Calu3 (cell line): ENCODE measurements at regions not wholly inside any gene's neighbourhood (a gene's known extent, or its start where the extent isn't known, plus 50 kb on each side); places are given as distances from the start of the nearest gene placed in this dataset.

Source experiments
- BruUV-seq: library from RNA; stranded (reverse); fragments of 400-500 nt; replicated peaks from 2 replicates; lab custom pipeline; 2021; lab: Mats Ljungman, UMichigan
- CTCF ChIA-PET: fragments of 300-600 bp; sonication (Branson Sonifier 250); formaldehyde crosslinking; loops from one replicate; lab custom pipeline; 2022; ENCODE audit warnings: antibody characterized with exemption; lab: Charles Lee
- DNase-seq: peaks from one replicate; pipeline ENCODE4 v3.0.0; 2022
- H3K27ac Mint-ChIP-seq: one replicate; pipeline ENCODE4 v1.8.0; 2022; ENCODE audit warnings: mixed read lengths; ENCODE audit not compliant: unreplicated experiment
- H3K27me3 Mint-ChIP-seq: one replicate; pipeline ENCODE4 v1.8.0; 2022; ENCODE audit warnings: mixed read lengths; ENCODE audit not compliant: unreplicated experiment
- H3K36me3 Mint-ChIP-seq: one replicate; pipeline ENCODE4 v1.8.0; 2022; ENCODE audit warnings: mild to moderate bottlenecking, moderate library complexity, mixed read lengths; ENCODE audit not compliant: insufficient read depth, unreplicated experiment
- H3K4me1 Mint-ChIP-seq: one replicate; pipeline ENCODE4 v1.8.0; 2022; ENCODE audit warnings: mild to moderate bottlenecking, low read depth, mixed read lengths; ENCODE audit not compliant: unreplicated experiment
- H3K4me3 Mint-ChIP-seq: one replicate; pipeline ENCODE4 v1.8.0; 2022; ENCODE audit warnings: mild to moderate bottlenecking, low read depth, moderate library complexity, mixed read lengths; ENCODE audit not compliant: unreplicated experiment
- H3K9me3 Mint-ChIP-seq: one replicate; pipeline ENCODE4 v1.8.0; 2022; ENCODE audit warnings: low read depth, mixed read lengths; ENCODE audit not compliant: unreplicated experiment
- CTCF ChIP-seq: fragments of 200-600 bp; IDR thresholded peaks from one replicate; pipeline ENCODE4 v1.8.0; 2022; ENCODE audit warnings: antibody characterized with exemption; ENCODE audit not compliant: unreplicated experiment
- intact Hi-C: fragments of 100-400 bp; cut with micrococcal nuclease; formaldehyde crosslinking; loops from one replicate; pipeline ENCODE4 v1.10.0; 2022; ENCODE audit not compliant: unreplicated experiment

DNA sequence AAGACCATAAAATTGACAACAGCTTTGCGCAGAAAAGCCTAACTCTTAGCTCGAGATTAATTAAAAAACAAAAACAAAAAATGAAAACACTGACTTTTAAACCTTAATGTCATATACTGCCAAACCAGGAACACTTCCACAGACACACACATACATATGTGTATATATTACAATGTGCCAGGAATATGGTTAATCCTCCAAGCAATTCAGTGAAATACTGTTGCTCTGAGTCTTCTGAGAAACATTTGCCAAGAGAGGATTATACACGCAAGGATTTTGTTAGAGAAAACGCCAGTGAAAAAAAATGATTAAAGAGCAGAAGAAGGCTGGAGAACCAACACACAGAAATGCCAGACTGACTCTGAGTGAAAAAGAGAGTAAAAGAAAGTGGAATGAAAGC is 116.7 kb upstream of the CHRM3 start:
- no peak for TF ChIP-seq CTCF
- BruUV-seq, result no TSS peak
- Mint-ChIP-seq H3K4me1 (peaks cover 8% of the 10 kb centered on the region), H3K9me3 (peaks cover 3% of the 10 kb centered on the region), H3K4me3 (no peak overlapping the region), H3K27me3 (no peaks in the 10 kb centered on the region), H3K36me3 (no peaks in the 10 kb centered on the region), H3K27ac (no peak overlapping the region)
- DNase-seq, result no peak
- CTCF ChIA-PET, result no interaction called here
- intact Hi-C loops, result no loop called here

DNA sequence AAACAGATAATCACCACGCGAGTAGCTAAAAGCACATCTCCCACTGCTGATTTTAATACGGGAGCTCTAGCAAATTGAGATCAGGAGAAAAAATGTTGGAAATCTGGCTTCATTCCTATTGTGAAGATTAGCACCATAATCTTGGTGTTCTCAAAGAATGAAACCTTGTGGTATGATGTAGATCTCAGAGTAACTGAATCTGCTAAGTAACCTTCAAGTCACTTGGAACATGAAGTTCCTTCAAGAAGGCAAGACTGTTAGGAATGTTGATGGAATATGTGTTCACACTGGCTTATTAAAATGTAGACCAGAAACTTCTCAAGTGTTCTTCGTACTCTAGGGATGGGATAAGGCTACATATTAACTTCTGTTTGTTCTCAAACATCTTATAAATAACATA is 117.4 kb upstream of the CHRM3 start:
- intact Hi-C loops, result no loop called here
- no peak overlapping the region for H3K27ac Mint-ChIP-seq

GRCh38 chr1:239268007-239268406 is 118.4 kb upstream of the CHRM3 start:
- Mint-ChIP-seq H3K9me3 (no peaks in the 10 kb centered on the region), H3K27me3 (no peaks in the 10 kb centered on the region), H3K36me3 (no peaks in the 10 kb centered on the region), H3K4me1 (peaks cover 8% of the 10 kb centered on the region), H3K27ac (no peak overlapping the region), H3K4me3 (no peak overlapping the region)
- TF ChIP-seq CTCF, result no peak
- no peak for DNase-seq
- BruUV-seq, result no TSS peak
- CTCF ChIA-PET, result no interaction called here
- intact Hi-C loops, result no loop called here

More for the DNA sequence above, 117.4 kb upstream of the CHRM3 start:
- TF ChIP-seq CTCF, result no peak
- Mint-ChIP-seq H3K4me1 (peaks cover 8% of the 10 kb centered on the region), H3K4me3 (no peak overlapping the region), H3K27me3 (no peaks in the 10 kb centered on the region), H3K9me3 (peaks cover 3% of the 10 kb centered on the region), H3K36me3 (no peaks in the 10 kb centered on the region)
- no peak for DNase-seq
- no TSS peak for BruUV-seq
- CTCF ChIA-PET, result no interaction called here

GRCh38 chr1:239263801-239264200 is 122.6 kb upstream of the CHRM3 start:
- Mint-ChIP-seq H3K4me3 (no peak overlapping the region), H3K4me1 (peaks cover 5% of the 10 kb centered on the region), H3K27ac (no peak overlapping the region), H3K36me3 (no peaks in the 10 kb centered on the region), H3K9me3 (no peaks in the 10 kb centered on the region), H3K27me3 (no peaks in the 10 kb centered on the region)
- intact Hi-C loops, result no loop called here
- no peak for DNase-seq
- BruUV-seq, result no TSS peak
- CTCF ChIA-PET, result no interaction called here
- no peak for TF ChIP-seq CTCF
